GM18907 (cell line): ENCODE measurements at regions not wholly inside any gene's neighbourhood (a gene's known extent, or its start where the extent isn't known, plus 50 kb on each side); places are given as distances from the start of the nearest gene placed in this dataset.

Experiments
- ATAC-seq: cut with Tn5 transposase; IDR thresholded peaks from one replicate; pipeline ENCODE4 v1.9.1; 2021; ENCODE audit warnings: mild to moderate bottlenecking, moderate library complexity; ENCODE audit not compliant: unreplicated experiment

GRCh38 chr15:53401503-53401902, 358.0 kb downstream of the WDR72 start:
- ATAC-seq, result no peak

- ATAC-seq, result no peak
Measured at GRCh38 chr15:53400986-53401385, 358.5 kb downstream of the WDR72 start.

GRCh38 chr15:53397041-53397616, 362.3 kb downstream of the WDR72 start:
- no peak for ATAC-seq

DNA sequence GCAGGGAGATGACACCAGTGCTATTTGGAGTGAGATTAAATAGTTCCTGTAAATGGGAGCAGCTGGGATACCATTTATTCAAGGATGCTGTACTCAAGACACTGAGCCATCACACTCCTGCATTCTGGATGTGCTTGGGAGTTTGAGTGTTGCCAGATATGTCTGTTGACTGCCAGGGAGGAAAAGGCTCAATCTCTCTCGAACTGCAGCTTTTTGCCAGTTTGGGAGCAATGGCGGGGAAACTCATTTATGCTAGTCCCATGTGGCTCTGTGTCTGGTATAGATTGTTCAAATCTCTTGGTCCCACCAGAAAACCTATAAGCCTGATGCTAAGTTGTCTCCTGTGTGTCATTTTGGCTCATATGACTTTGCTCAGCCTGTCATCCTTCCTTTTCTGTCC, 363.6 kb downstream of the WDR72 start:
- ATAC-seq, result no peak

DNA sequence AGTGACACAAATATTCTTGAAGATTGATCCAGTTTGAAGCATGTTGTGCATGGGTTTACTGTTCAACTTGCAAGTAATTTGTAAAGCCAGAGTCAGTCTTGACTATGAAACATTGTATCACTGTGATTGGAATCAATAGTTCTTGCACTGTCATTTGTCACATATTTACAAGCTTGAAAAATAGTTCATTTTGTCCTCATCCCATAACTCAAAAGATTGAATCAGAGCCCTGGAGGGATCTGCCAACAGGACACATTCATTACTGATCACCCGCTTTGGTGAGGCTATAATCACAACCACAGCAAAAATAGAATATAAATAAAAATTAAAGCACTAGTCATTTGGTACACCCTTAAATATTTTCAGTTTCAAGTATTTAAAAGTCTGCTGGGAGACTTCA, 368.9 kb downstream of the WDR72 start:
- no peak for ATAC-seq

DNA sequence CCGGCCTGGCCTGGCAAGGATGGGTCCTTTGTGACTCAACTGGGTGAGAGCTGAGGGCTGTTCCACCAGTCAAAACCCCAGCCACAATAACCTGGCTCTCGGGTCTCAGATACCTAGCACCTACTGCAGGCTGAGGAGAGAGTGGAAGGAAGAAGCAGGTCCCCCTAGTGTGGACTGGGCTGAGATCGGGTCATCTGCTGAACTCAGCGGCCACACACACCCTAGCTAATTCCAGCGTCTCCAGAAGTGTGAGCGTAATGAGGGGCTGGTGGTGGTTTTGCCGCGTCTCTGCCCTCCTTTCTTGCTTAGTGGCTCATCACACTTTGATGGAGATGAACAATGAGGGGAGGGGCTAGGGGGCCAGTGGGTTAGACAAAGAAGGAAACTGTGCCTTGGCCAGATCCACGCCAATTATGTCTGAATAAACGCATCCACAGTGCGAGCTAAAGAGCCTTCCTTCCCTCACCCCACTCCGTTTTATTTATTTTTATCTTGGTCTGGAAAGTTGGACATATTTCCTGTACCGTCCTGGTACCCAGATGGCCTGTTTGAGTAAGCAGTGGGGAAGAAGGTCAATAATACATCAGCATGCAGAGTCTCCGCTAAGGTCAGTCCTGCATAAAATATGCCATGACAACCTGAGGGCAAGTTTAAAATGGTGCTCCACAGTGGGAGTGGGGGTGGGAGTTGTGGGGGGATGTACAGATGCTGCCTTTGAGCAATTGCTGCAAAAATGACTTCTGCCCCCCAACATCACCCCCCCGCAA, 370.0 kb downstream of the WDR72 start:
- no peak for ATAC-seq

- ATAC-seq, result no peak
Measured at GRCh38 chr15:53384417-53384816, 375.0 kb downstream of the WDR72 start.

- ATAC-seq, result no peak
Measured at GRCh38 chr15:53378096-53378800, 381.2 kb downstream of the WDR72 start.

DNA sequence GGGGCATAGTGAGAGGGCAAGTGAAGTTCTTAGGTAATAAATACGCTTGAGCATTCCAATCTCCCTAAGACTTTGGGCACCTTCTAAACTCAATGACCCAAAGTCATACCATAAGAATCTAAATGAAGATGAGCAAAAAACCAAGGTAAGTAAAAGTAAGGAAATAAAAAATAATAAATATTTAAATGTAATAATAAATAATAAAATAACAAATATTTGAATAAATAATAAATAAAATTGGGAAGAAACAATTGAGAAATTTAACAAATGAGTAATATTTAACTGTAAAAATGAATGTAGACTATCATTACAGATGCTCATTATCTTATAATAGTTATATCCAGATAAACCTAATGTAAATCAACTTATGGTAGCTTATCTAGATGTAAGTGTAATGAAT, 391.7 kb downstream of the WDR72 start:
- ATAC-seq, result no peak

- ATAC-seq, result no peak
Measured at GRCh38 chr15:53360881-53361280, 398.6 kb downstream of the WDR72 start.

DNA sequence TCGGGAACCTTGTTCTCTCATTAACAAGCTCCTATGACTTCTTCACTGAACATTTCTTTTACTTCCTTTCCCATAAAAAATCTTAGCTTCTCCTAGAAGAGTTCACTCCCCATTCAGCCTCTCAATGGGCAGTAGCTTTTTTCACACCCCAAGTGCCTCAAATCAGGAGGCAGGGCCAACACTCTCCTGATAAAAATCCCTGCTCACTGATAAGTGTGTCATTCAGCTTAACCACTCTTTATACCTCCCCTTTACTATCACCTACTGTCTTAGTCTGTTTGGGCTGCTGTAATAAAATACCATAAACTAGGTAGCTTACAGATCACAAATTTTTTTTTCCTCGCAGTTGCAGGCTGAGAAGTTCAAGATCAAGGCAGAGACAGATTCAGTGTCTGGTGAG, 400.4 kb downstream of the WDR72 start:
- ATAC-seq, result no peak

- ATAC-seq, result no peak
Measured at GRCh38 chr15:53354874-53355273, 404.6 kb downstream of the WDR72 start.

GRCh38 chr15:53351373-53351772, 408.1 kb downstream of the WDR72 start:
- no peak for ATAC-seq

DNA sequence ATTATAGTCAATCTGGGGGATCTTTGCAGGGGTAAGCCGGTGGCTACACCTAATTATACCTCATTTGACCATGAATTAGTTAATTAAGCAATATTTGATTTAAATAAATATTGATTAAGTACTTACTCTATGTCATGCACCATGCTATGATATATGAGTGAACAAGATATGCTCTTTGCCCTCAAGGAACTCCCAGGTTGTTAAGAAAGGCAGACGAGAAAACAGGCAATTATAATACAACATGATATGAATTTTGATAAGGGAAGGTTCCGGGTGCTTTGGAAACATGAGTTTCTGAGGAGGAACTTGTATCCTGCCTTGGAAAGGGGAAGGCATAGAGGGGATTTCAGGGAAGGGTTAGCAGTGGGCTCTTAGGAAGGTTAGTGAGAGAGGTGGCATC, 412.9 kb downstream of the WDR72 start:
- ATAC-seq, result no peak

DNA sequence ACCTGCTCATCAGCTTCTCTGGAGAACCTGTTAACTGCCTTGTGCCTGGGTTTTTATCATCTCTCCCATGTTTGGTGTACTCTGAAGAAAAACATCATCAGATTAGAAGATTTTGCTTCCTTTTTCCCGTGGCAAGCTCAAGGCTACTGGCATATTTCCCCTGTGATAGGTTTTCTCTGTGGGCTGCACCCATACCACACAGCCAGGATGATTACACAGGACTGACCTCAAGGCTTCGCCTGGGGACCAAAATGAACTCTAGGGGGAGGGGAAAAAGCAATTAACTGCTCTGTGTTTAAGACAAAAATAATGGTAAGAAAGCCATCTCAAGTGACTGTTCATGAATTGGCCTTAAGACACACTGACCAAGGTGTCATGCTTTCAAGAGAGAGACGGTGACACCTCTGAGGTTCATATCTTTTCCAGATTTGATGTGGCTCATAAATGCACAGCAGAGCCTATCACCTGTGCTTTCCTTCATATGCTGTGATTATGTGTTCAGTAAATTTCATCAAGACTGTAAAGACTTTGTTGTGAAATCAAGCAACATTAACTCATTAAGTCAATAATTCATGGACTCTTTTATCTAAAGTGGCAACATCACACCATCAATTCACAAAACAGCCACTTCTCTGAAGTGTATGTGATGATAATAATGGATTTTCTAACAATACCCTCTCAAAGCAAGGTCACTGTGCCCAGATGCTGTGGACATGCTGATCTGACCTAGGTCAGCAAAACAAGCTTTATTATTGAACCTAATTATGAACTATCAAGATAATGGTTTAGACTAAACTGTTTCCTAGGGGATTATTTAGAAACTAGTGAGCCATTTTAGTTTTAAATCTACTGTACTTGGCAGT, 427.9 kb downstream of the WDR72 start:
- ATAC-seq, result no peak

- ATAC-seq, result no peak
Measured at GRCh38 chr15:53328341-53328740, 431.1 kb downstream of the WDR72 start.

- ATAC-seq, result no peak
Measured at GRCh38 chr15:53324061-53324460, 435.4 kb downstream of the WDR72 start.

DNA sequence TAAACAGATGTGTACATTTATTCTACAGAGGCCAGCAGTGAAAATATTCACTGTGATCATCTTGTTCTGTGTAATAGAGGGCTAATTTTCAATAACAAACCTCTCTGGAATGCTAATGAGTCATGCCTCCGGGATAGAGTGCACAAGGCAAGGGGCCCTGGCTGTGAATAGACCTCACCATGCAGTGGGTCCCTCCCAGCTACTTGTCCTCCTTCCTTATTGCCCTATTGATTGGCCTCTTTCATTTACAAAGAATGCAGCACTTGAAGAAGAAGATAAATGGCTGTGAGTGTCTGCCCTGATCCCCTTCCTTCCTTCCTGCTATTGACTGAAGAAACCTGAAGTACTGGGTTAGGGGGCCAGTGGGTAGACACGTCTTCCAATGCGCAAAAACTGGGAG, 436.3 kb downstream of the WDR72 start:
- no peak for ATAC-seq

DNA sequence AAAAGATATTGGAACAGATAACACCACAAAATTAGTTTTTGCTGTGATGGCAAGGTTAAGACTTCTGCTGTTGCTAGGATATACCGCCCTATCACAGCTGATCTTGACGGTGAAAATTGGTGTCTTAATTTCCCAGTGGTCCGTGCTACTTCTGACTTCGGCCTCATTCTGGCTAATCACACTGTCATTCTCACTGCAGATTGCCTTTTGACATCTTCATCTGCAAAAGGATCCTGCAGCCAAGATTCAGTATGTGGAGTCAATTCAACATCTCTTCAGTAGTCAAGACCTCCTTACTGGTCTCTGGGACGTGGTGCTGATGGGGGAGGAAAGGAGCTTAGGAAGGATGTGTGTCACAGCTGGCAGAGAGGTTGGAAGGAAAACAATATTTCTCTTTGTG, 438.6 kb downstream of the WDR72 start:
- ATAC-seq, result no peak

DNA sequence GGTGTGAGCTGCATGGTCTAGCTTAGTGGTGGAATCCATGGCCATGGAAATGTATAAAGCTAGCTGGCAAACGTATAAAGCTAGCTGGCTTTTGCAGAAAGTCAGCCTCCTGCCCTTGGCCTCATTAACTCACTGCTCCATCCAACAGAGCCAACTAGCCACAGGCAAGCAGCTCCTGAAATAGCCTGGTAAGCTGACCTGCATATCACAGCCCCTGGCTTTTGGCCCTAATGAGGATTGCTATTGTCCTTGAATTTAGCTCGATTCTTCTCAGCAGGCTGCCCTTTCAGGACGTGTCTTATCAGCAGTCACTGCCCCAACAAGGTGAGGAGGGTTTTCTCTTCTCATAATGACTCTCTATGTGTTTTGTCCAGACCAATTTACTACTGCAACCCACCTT, 446.8 kb downstream of the WDR72 start:
- no peak for ATAC-seq

- ATAC-seq, result no peak
Measured at GRCh38 chr15:53310709-53311108, 448.8 kb downstream of the WDR72 start.
